Stimulated activated naive CD8-positive, alpha-beta T cell treated with anti-CD3 and anti-CD28 coated beads, Interleukin-15, amount 100 ng/mL, for 72 hours (primary cell): ENCODE measurements at regions not wholly inside any gene's neighbourhood (a gene's known extent, or its start where the extent isn't known, plus 50 kb on each side); places are given as distances from the start of the nearest gene placed in this dataset.
A peak's percentile ranks its signal among the peaks of the same experiment; 100 is the strongest.
"Not testable (repeated sequence)": the region's sequence is repeated elsewhere in the genome, so short reads cannot be mapped to it uniquely, and the experiment has no call there.

Experiments
- ATAC-seq: fragments of 150-1000 bp; cut with Tn5 transposase; 2 replicates; pipeline ENCODE4 v1.10.0; 2021; ENCODE audit warnings: mild to moderate bottlenecking, moderate library complexity
- DNase-seq, 2 donors: peaks; one replicate each; pipeline ENCODE4 v3.0.0; 2021 to 2022
- H3K27ac Mint-ChIP-seq, 2 donors: one replicate each; pipeline ENCODE4 v1.8.0; 2022; ENCODE audit warnings: mild to moderate bottlenecking in 2 of 2, mixed read lengths in 2 of 2, moderate library complexity in 2 of 2
- H3K27me3 Mint-ChIP-seq: one replicate; pipeline ENCODE4 v1.8.0; 2022; ENCODE audit warnings: mixed read lengths
- H3K4me1 Mint-ChIP-seq: one replicate; pipeline ENCODE4 v1.8.0; 2022; ENCODE audit warnings: mild to moderate bottlenecking, mixed read lengths
- H3K4me3 Mint-ChIP-seq, 2 donors: one replicate each; pipeline ENCODE4 v1.8.0; 2022; ENCODE audit warnings: mild to moderate bottlenecking in 2 of 2, mixed read lengths in 2 of 2, moderate library complexity in 1 of 2
- H3K9me3 Mint-ChIP-seq, 2 donors: one replicate each; pipeline ENCODE4 v1.8.0; 2022; ENCODE audit warnings: mixed read lengths in 2 of 2

GRCh38 chr2:239876271-239876947 lies 148.7 kb downstream of the NDUFA10 start:
- H3K4me3 Mint-ChIP-seq = no peak overlapping the region
- DNase-seq = no peak
- H3K27me3 Mint-ChIP-seq = peaks cover 16% of the 10 kb centered on the region
- no peaks in the 10 kb centered on the region for H3K9me3 Mint-ChIP-seq
- ATAC-seq = no peak
- H3K27ac Mint-ChIP-seq = no peak overlapping the region
- H3K4me1 Mint-ChIP-seq = peaks cover 5% of the 10 kb centered on the region

- no peaks in the 10 kb centered on the region for H3K9me3 Mint-ChIP-seq
- H3K27ac Mint-ChIP-seq = peak overlapping the region in 1 of 2 donors; percentile 5
- no peak overlapping the region for H3K4me3 Mint-ChIP-seq
- H3K27me3 Mint-ChIP-seq = peaks cover 8% of the 10 kb centered on the region
- ATAC-seq (no peak), DNase-seq (no peak)
- peaks cover 5% of the 10 kb centered on the region for H3K4me1 Mint-ChIP-seq
Measured at GRCh38 chr2:239874636-239875356, 150.3 kb downstream of the NDUFA10 start.

- H3K27ac Mint-ChIP-seq = no peak overlapping the region
- H3K27me3 Mint-ChIP-seq = peaks cover 8% of the 10 kb centered on the region
- ATAC-seq (no peak), DNase-seq (no peak)
- H3K4me3 Mint-ChIP-seq = no peak overlapping the region
- H3K9me3 Mint-ChIP-seq = no peaks in the 10 kb centered on the region
- H3K4me1 Mint-ChIP-seq = peaks cover 5% of the 10 kb centered on the region
Measured at GRCh38 chr2:239873656-239874635, 151.2 kb downstream of the NDUFA10 start.

- DNase-seq (no peak), ATAC-seq (no peak)
- no peaks in the 10 kb centered on the region for H3K9me3 Mint-ChIP-seq
- H3K4me3 Mint-ChIP-seq = no peak overlapping the region
- peaks cover 5% of the 10 kb centered on the region for H3K4me1 Mint-ChIP-seq
- H3K27me3 Mint-ChIP-seq = peaks cover 7% of the 10 kb centered on the region
- no peak overlapping the region for H3K27ac Mint-ChIP-seq
Measured at GRCh38 chr2:239871481-239872435, 153.4 kb downstream of the NDUFA10 start.

GRCh38 chr2:239870863-239871262 lies 154.3 kb downstream of the NDUFA10 start:
- Mint-ChIP-seq H3K4me1 (peaks cover 5% of the 10 kb centered on the region), H3K9me3 (no peaks in the 10 kb centered on the region), H3K4me3 (no peak overlapping the region), H3K27me3 (no peaks in the 10 kb centered on the region), H3K27ac (no peak overlapping the region)
- no peak for ATAC-seq
- DNase-seq = no peak

- DNase-seq = no peak
- Mint-ChIP-seq H3K9me3 (no peaks in the 10 kb centered on the region), H3K27ac (no peak overlapping the region)
Measured at GRCh38 chr2:239870276-239870675, 154.9 kb downstream of the NDUFA10 start.

GRCh38 chr2:239869272-239870155 lies 155.6 kb downstream of the NDUFA10 start:
- Mint-ChIP-seq H3K27me3 (no peaks in the 10 kb centered on the region), H3K4me3 (no peak overlapping the region), H3K27ac (no peak overlapping the region), H3K9me3 (no peaks in the 10 kb centered on the region), H3K4me1 (peaks cover 5% of the 10 kb centered on the region)
- ATAC-seq (no peak), DNase-seq (no peak)

More at GRCh38 chr2:239870276-239870675, 154.9 kb downstream of the NDUFA10 start:
- Mint-ChIP-seq H3K4me1 (peaks cover 5% of the 10 kb centered on the region), H3K27me3 (no peaks in the 10 kb centered on the region), H3K4me3 (no peak overlapping the region)
- ATAC-seq = no peak

GRCh38 chr2:239868556-239869181 lies 156.5 kb downstream of the NDUFA10 start:
- Mint-ChIP-seq H3K9me3 (no peaks in the 10 kb centered on the region), H3K4me3 (no peak overlapping the region), H3K27me3 (no peaks in the 10 kb centered on the region), H3K4me1 (no peaks in the 10 kb centered on the region), H3K27ac (no peak overlapping the region)
- DNase-seq (no peak), ATAC-seq (no peak)

- Mint-ChIP-seq H3K4me1 (no peaks in the 10 kb centered on the region), H3K27me3 (no peaks in the 10 kb centered on the region), H3K9me3 (no peaks in the 10 kb centered on the region), H3K27ac (no peak overlapping the region), H3K4me3 (no peak overlapping the region)
- no peak for DNase-seq
- no peak for ATAC-seq
Measured at GRCh38 chr2:239866778-239867177, 158.4 kb downstream of the NDUFA10 start.

GRCh38 chr2:239866350-239866749 lies 158.8 kb downstream of the NDUFA10 start:
- H3K27ac Mint-ChIP-seq = no peak overlapping the region
- no peaks in the 10 kb centered on the region for H3K9me3 Mint-ChIP-seq
- H3K27me3 Mint-ChIP-seq = no peaks in the 10 kb centered on the region
- no peaks in the 10 kb centered on the region for H3K4me1 Mint-ChIP-seq
- DNase-seq (no peak), ATAC-seq (no peak)
- H3K4me3 Mint-ChIP-seq = no peak overlapping the region

GRCh38 chr2:239865856-239866255 lies 159.3 kb downstream of the NDUFA10 start:
- DNase-seq, ATAC-seq, H3K4me1 Mint-ChIP-seq, H3K27me3 Mint-ChIP-seq, H3K9me3 Mint-ChIP-seq, H3K4me3 Mint-ChIP-seq, H3K27ac Mint-ChIP-seq: not testable (repeated sequence)

- no peaks in the 10 kb centered on the region for H3K27me3 Mint-ChIP-seq
- no peaks in the 10 kb centered on the region for H3K4me1 Mint-ChIP-seq
- no peak overlapping the region for H3K27ac Mint-ChIP-seq
- no peaks in the 10 kb centered on the region for H3K9me3 Mint-ChIP-seq
- H3K4me3 Mint-ChIP-seq = no peak overlapping the region
- ATAC-seq (peak; percentile 48), DNase-seq (no peak)
Measured at GRCh38 chr2:239865059-239865639, 160.0 kb downstream of the NDUFA10 start.

GRCh38 chr2:239864247-239865058 lies 160.7 kb downstream of the NDUFA10 start:
- ATAC-seq (no peak), DNase-seq (no peak)
- no peaks in the 10 kb centered on the region for H3K9me3 Mint-ChIP-seq
- H3K4me3 Mint-ChIP-seq = no peak overlapping the region
- no peaks in the 10 kb centered on the region for H3K27me3 Mint-ChIP-seq
- H3K4me1 Mint-ChIP-seq = no peaks in the 10 kb centered on the region
- H3K27ac Mint-ChIP-seq = no peak overlapping the region
